ENCODE measurements at regions not wholly inside any gene's neighbourhood (a gene's known extent, or its start where the extent isn't known, plus 50 kb on each side); places are given as distances from the start of the nearest gene placed in this dataset.

DNA sequence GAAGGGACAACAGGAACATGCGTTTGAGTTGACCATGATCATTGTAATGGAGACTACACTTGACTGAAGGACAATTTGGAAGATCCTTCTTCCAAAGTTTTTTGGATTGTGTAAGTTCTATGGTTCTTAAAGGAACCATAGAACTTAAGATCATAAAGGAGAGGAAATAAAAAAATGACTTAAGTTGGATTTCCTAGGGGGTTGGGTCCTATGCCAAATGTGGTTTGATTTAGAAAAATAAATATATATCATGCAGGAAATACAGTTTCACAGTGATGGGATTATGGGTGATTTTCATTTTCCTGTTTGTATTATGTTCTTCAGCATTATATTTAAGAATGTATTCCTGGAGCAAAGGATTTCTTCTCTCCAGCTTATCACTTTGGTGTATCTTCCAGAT is 305.5 kb upstream of the DPH6 start:
- intact Hi-C loops (cut with DNase I), result no loop called here
- Histone ChIP-seq H3K4me3 (no peak overlapping the region), H3K27ac (no peak overlapping the region), H3K4me1 (no peaks in the 10 kb centered on the region), H3K9me3 (no peaks in the 10 kb centered on the region), H3K36me3 (no peaks in the 10 kb centered on the region), H3K27me3 (no peaks in the 10 kb centered on the region)
- no peak for TF ChIP-seq CTCF (IDR thresholded peaks at IDR 0.05)
- ATAC-seq (no peak), DNase-seq (no peak)

- H3K4me1 ChIP-seq, result no peaks in the 10 kb centered on the region
- no peak for TF ChIP-seq CTCF (IDR thresholded peaks at IDR 0.05)
- DNase-seq, result no peak
- intact Hi-C loops (cut with DNase I), result no loop called here
- no peak overlapping the region for H3K27ac ChIP-seq
- no peak overlapping the region for H3K4me3 ChIP-seq
- no peak for ATAC-seq
- H3K36me3 ChIP-seq, result no peaks in the 10 kb centered on the region
- no peaks in the 10 kb centered on the region for H3K27me3 ChIP-seq
- H3K9me3 ChIP-seq, result no peaks in the 10 kb centered on the region
These were observed 307.1 kb upstream of the DPH6 start for GRCh38 chr15:35852818-35853624.

DNA sequence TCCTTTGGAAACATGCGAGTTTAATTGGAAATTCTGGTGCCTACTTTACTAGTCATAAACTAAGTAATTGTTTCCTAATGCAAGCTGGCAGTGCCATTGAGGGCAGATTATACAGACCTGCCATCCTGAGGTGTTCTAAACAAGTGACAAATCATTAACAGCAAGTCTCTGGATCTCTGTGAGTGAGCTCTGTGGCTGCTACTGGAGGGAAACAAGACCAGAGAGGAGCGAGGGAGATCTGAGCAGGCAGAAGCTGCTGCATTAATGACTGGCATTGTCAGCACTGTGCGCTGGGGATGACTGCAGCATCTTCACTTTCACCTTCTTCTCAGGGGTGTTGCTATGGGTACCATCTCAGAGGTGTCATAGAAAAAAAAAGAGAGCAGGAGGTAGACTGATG is 308.4 kb upstream of the DPH6 start:
- no peak overlapping the region for H3K27ac ChIP-seq
- no peak for ATAC-seq
- no peaks in the 10 kb centered on the region for H3K4me1 ChIP-seq
- no peaks in the 10 kb centered on the region for H3K27me3 ChIP-seq
- no peak for TF ChIP-seq CTCF (IDR thresholded peaks at IDR 0.05)
- no peak overlapping the region for H3K4me3 ChIP-seq
- H3K36me3 ChIP-seq, result no peaks in the 10 kb centered on the region
- H3K9me3 ChIP-seq, result no peaks in the 10 kb centered on the region
- no peak for DNase-seq
- intact Hi-C loops (cut with DNase I), result no loop called here

- TF ChIP-seq CTCF (IDR thresholded peaks at IDR 0.05), result no peak
- DNase-seq (no peak), ATAC-seq (no peak)
- no peaks in the 10 kb centered on the region for H3K36me3 ChIP-seq
- H3K27ac ChIP-seq, result no peak overlapping the region
- H3K4me1 ChIP-seq, result no peaks in the 10 kb centered on the region
- H3K4me3 ChIP-seq, result no peak overlapping the region
- intact Hi-C loops (cut with DNase I), result no loop called here
- H3K27me3 ChIP-seq, result no peaks in the 10 kb centered on the region
- H3K9me3 ChIP-seq, result no peaks in the 10 kb centered on the region
These were observed 311.7 kb upstream of the DPH6 start for GRCh38 chr15:35857567-35858226.

DNA sequence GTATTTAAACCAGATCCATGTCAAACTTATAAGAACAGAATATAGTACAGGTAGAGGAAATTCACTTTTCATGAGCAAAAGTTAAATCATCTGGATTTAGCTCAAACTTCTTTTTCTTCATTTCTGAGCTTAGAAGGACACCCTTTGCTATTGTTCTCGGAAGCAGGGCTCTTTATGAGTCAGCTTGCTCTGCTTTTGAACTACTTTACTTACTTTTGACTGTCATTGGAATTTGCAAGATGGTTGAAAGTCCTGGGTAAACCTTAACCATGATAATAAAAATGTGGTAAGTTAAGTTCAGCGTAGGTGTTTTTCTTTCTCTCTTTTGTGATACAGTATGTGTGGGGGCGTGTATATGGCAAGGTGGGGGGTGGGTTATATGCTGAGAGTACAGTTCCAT is 312.7 kb upstream of the DPH6 start:
- Histone ChIP-seq H3K27me3 (no peaks in the 10 kb centered on the region), H3K36me3 (no peaks in the 10 kb centered on the region), H3K4me1 (no peaks in the 10 kb centered on the region), H3K4me3 (no peak overlapping the region), H3K9me3 (no peaks in the 10 kb centered on the region), H3K27ac (no peak overlapping the region)
- DNase-seq, result no peak
- ATAC-seq, result no peak
- intact Hi-C loops (cut with DNase I), result no loop called here
- TF ChIP-seq CTCF (IDR thresholded peaks at IDR 0.05), result no peak
